GM12878 (cell line): ENCODE measurements at regions not wholly inside any gene's neighbourhood (a gene's known extent, or its start where the extent isn't known, plus 50 kb on each side); places are given as distances from the start of the nearest gene placed in this dataset.

Experiments
- EP300 ChIP-seq, 2 experiments: fragments of 150-350 bp in 1 of 2; IDR thresholded peaks; 2 replicates each; pipeline ENCODE4 v1.6.1; 2011 to 2012; ENCODE audit warnings: low read depth in 2 of 2, low read length in 2 of 2, borderline replicate concordance in 1 of 2, improper control_type of control experiment in 1 of 2, inconsistent platforms in 1 of 2; ENCODE audit not compliant: control insufficient read depth in 1 of 2
- HCFC1 ChIP-seq: fragments of 150-350 bp; IDR thresholded peaks from 2 replicates; pipeline ENCODE4 v1.6.1; 2014; ENCODE audit warnings: low read length
- HDAC2 ChIP-seq: fragments of 200-600 bp; sonication (generic); IDR thresholded peaks from 2 replicates; pipeline ENCODE4 v1.6.1; 2017
- MYC ChIP-seq: IDR thresholded peaks from 2 replicates; pipeline ENCODE4 v1.6.1; 2011; ENCODE audit warnings: mild to moderate bottlenecking, low read length, moderate library complexity, inconsistent platforms; ENCODE audit not compliant: insufficient read depth, insufficient replicate concordance, insufficient read length, severe bottlenecking
- NRF1 ChIP-seq: conservative IDR thresholded peaks from 2 replicates; pipeline ENCODE4 v1.6.1; 2011; ENCODE audit warnings: mild to moderate bottlenecking, low read depth, low read length, improper control_type of control experiment
- POLR2A ChIP-seq: IDR thresholded peaks from 2 replicates; pipeline ENCODE4 v1.6.1; 2011; ENCODE audit warnings: low read depth, mild to moderate bottlenecking, low read length
- SP1 ChIP-seq: IDR thresholded peaks from one replicate; pipeline ENCODE4 v1.6.1; 2011; ENCODE audit warnings: low read depth, low read length
- TF ChIP-seq, protein P1 (sequence below), 3 experiments: IDR thresholded peaks in 2 of 3; conservative IDR thresholded peaks in 1 of 3; 2 replicates each; pipeline ENCODE4 v1.5.1; 2011; ENCODE audit warnings: low read depth in 3 of 3, low read length in 3 of 3, mild to moderate bottlenecking in 3 of 3, control low read depth in 2 of 3, moderate library complexity in 2 of 3, inconsistent platforms in 1 of 3, mixed read lengths in 1 of 3; ENCODE audit not compliant: control insufficient read depth in 2 of 3, insufficient read depth in 1 of 3; ENCODE audit errors: extremely low read depth in 1 of 3

DNA sequence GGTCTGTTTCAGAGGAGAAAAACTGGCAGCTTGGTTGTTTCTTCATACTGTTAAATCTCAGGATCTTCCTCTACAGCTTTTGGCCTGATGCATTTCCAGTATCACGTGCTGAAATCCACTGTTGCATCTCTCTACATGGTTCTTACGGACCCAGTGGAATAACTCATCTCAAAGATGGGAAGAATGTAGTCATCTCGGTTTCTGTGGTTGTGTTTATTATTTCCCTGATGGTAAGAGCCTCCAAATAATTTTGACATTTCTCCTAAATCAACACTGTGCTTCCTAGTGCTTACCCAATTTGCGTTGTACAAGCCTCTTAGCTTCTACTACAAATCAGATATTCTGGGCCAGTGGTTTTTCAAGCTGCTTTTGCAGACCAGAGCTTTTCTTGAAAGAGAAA lies 812.8 kb downstream of the C12orf50 start:
- TF ChIP-seq, protein P1, sequence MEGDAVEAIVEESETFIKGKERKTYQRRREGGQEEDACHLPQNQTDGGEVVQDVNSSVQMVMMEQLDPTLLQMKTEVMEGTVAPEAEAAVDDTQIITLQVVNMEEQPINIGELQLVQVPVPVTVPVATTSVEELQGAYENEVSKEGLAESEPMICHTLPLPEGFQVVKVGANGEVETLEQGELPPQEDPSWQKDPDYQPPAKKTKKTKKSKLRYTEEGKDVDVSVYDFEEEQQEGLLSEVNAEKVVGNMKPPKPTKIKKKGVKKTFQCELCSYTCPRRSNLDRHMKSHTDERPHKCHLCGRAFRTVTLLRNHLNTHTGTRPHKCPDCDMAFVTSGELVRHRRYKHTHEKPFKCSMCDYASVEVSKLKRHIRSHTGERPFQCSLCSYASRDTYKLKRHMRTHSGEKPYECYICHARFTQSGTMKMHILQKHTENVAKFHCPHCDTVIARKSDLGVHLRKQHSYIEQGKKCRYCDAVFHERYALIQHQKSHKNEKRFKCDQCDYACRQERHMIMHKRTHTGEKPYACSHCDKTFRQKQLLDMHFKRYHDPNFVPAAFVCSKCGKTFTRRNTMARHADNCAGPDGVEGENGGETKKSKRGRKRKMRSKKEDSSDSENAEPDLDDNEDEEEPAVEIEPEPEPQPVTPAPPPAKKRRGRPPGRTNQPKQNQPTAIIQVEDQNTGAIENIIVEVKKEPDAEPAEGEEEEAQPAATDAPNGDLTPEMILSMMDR (IDR thresholded peaks at IDR 0.05 in 2 of 3, conservative IDR thresholded peaks at IDR 0.05 in 1 of 3; ENCODE audit: control insufficient read depth in 2 of 3, extremely low read depth in 1 of 3, insufficient read depth in 1 of 3, low read depth in 3 of 3, low read length in 3 of 3) = no peak
- TF ChIP-seq HDAC2 (no peak), MYC (no peak), EP300 (IDR thresholded peaks at IDR 0.05; ENCODE audit: borderline replicate concordance in 1 of 2, control insufficient read depth in 1 of 2, low read depth in 2 of 2, low read length in 2 of 2) (no peak), SP1 (no peak), POLR2A (no peak), NRF1 (no peak), HCFC1 (no peak)
